Neural crest cell (in vitro differentiated cells): ENCODE measurements at regions not wholly inside any gene's neighbourhood (a gene's known extent, or its start where the extent isn't known, plus 50 kb on each side); places are given as distances from the start of the nearest gene placed in this dataset.

Experiments
- DNase-seq: peaks from one replicate; pipeline ENCODE4 v3.0.0; 2021; ENCODE audit warnings: low read depth, mixed read lengths, low spot score
- H3K27ac Mint-ChIP-seq: one replicate; pipeline ENCODE4 v1.8.0; 2021; ENCODE audit warnings: mild to moderate bottlenecking, mixed read lengths; ENCODE audit not compliant: unreplicated experiment
- H3K27me3 Mint-ChIP-seq: 2 replicates; pipeline ENCODE4 v1.8.0; 2021; ENCODE audit warnings: low read depth, mild to moderate bottlenecking, mixed read lengths
- H3K36me3 Mint-ChIP-seq: 2 replicates; pipeline ENCODE4 v1.8.0; 2021; ENCODE audit warnings: low read depth, mild to moderate bottlenecking, mixed read lengths
- H3K4me1 Mint-ChIP-seq: 2 replicates; pipeline ENCODE4 v1.8.0; 2021; ENCODE audit warnings: mixed read lengths
- H3K4me3 Mint-ChIP-seq: one replicate; pipeline ENCODE4 v1.8.0; 2021; ENCODE audit warnings: mild to moderate bottlenecking, mixed read lengths
- H3K9me3 Mint-ChIP-seq: 2 replicates; pipeline ENCODE4 v1.8.0; 2021; ENCODE audit warnings: mixed read lengths
- CTCF ChIP-seq: fragments of 200-600 bp; sonication (generic); conservative IDR thresholded peaks from 2 replicates; pipeline ENCODE4 v1.5.0; 2021; ENCODE audit warnings: antibody characterized with exemption, mild to moderate bottlenecking

GRCh38 chr13:85371254-85371653 is 428.0 kb downstream of the SLITRK6 start:
- H3K27me3 Mint-ChIP-seq: no peaks in the 10 kb centered on the region
- no peak for DNase-seq
- H3K9me3 Mint-ChIP-seq: no peaks in the 10 kb centered on the region
- H3K4me1 Mint-ChIP-seq: peaks cover 13% of the 10 kb centered on the region
- no peak overlapping the region for H3K4me3 Mint-ChIP-seq
- no peak overlapping the region for H3K27ac Mint-ChIP-seq
- TF ChIP-seq CTCF: no peak
- no peaks in the 10 kb centered on the region for H3K36me3 Mint-ChIP-seq

GRCh38 chr13:85368686-85369085 is 430.5 kb downstream of the SLITRK6 start:
- Mint-ChIP-seq H3K27ac (no peak overlapping the region), H3K4me3 (no peak overlapping the region), H3K27me3 (no peaks in the 10 kb centered on the region), H3K36me3 (no peaks in the 10 kb centered on the region), H3K4me1 (peaks cover 13% of the 10 kb centered on the region), H3K9me3 (no peaks in the 10 kb centered on the region)
- TF ChIP-seq CTCF: no peak
- DNase-seq: no peak

- Mint-ChIP-seq H3K27ac (no peak overlapping the region), H3K27me3 (no peaks in the 10 kb centered on the region), H3K4me1 (peaks cover 13% of the 10 kb centered on the region), H3K36me3 (no peaks in the 10 kb centered on the region), H3K9me3 (no peaks in the 10 kb centered on the region), H3K4me3 (no peak overlapping the region)
- no peak for DNase-seq
- no peak for TF ChIP-seq CTCF
Measured at GRCh38 chr13:85367887-85368286, 431.3 kb downstream of the SLITRK6 start.

- Mint-ChIP-seq H3K4me1 (peaks cover 13% of the 10 kb centered on the region), H3K4me3 (no peak overlapping the region), H3K36me3 (no peaks in the 10 kb centered on the region), H3K27ac (no peak overlapping the region), H3K9me3 (peaks cover 4% of the 10 kb centered on the region), H3K27me3 (no peaks in the 10 kb centered on the region)
- no peak for TF ChIP-seq CTCF
- no peak for DNase-seq
Measured at GRCh38 chr13:85366759-85367417, 432.3 kb downstream of the SLITRK6 start.

GRCh38 chr13:85363504-85363903 is 435.7 kb downstream of the SLITRK6 start:
- no peak overlapping the region for H3K4me3 Mint-ChIP-seq
- H3K27me3 Mint-ChIP-seq: no peaks in the 10 kb centered on the region
- no peaks in the 10 kb centered on the region for H3K36me3 Mint-ChIP-seq
- no peak for TF ChIP-seq CTCF
- peaks cover 4% of the 10 kb centered on the region for H3K9me3 Mint-ChIP-seq
- peaks cover 13% of the 10 kb centered on the region for H3K4me1 Mint-ChIP-seq
- DNase-seq: no peak
- no peak overlapping the region for H3K27ac Mint-ChIP-seq
